ENCODE measurements at regions not wholly inside any gene's neighbourhood (a gene's known extent, or its start where the extent isn't known, plus 50 kb on each side); places are given as distances from the start of the nearest gene placed in this dataset.
"Not testable (repeated sequence)": the region's sequence is repeated elsewhere in the genome, so short reads cannot be mapped to it uniquely, and the experiment has no call there.

DNA sequence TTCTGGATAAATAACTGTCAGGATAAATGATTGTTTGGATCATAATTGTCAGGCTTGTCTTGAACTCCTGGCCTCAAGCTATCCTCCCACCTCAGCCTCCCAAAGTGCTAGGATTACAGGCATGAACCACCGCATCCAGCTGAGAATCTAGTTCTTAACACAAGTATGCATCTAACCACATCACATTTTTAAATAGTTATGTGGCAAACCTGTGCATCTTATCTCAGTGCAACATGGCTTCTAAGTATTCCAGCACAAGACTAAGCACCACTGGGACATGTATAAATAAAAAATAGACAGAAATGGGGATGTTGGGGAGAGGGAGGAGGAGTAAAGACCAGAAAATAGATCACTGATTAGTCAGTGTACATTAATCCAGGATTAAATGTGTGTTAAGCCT, 74.7 kb upstream of the TBL1X start:
- no peak for DNase-seq

DNA sequence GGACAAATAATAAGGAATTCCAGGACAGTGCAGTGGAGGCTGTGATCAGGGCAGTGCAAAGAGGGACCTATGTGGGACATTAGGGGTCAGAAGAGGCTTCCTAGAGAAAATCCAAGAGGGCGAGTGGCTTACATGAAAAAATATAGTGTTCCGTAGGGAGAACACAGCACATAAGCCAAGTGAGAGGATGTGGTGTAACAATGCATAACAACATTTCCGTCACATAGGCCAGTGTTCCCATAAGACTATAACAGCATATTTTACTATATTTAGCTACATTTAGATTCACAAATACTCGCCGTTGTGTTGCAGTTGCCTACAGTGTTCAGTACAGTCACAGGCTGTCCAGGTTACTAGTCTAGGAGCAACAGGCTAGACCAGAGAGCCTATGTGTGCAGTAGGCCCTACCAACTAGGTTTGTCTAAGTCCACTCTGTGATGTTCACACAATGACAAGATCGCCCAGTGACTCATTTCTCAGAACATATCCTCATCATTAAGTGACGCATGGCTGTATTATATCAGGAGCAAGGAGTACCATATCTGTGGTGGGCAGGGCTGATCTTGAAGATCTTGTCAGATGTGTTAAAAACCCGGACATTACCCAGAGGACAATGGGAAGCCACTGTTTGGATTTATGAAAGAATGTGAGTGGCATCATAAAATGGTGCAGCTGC, 74.0 kb upstream of the TBL1X start:
- DNase-seq: no peak

DNA sequence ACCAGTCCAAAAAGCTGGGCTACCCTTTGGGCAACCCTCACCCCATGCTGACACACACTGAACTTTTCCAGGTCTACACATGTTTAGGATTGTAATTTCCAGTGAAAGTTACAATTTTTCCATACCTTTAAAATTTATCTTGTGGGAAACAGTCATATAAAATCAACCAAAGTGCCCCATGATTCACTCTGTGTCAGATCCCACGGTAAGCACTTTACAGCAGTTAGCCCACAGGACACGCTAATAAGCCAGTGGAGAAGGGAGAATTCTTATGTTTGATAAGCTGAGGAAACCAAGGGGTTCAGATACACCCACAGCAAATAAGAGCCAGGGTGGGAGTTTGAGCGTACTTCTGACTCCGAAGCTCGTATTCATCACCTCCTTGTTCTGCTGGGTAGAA, 72.4 kb upstream of the TBL1X start:
- no peak for DNase-seq

DNA sequence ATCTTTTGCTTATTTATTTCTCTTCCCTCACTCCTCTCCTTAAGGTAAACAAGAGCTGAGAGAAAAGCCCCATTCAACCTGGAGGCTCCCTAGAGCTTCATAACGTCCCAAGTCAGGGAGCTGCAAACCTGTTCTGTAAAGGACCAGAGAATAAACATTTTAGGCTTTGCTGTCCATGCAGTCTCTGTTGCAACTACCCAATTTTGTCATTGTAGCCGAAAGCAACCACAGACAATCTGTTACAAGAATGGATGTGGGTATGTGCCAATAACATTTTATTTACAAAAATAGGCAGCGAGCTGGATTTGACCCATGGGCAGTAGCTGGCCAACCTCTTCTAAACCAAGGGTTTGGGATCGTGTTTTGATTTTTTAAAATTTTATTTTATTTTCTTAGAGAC, 71.3 kb upstream of the TBL1X start:
- DNase-seq: no peak

DNA sequence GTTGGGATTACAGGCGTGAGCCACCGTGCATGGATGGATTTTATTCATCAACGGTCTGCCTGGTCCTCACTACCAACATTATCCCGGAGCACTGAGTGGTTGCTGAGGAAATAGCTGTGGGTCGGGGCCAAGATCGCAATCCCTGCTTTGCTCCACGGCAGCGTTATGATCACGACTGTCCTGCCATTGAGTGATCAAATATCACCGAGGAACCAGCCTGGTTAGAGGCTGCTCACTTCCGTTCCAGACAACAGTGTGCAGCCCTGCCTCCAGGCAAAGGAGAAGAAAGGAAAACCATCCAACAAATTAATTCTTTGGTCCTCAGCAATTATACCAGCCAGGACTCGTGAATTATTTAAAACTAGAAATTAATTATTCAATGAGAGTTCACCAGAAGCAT, 70.6 kb upstream of the TBL1X start:
- DNase-seq: no peak

DNA sequence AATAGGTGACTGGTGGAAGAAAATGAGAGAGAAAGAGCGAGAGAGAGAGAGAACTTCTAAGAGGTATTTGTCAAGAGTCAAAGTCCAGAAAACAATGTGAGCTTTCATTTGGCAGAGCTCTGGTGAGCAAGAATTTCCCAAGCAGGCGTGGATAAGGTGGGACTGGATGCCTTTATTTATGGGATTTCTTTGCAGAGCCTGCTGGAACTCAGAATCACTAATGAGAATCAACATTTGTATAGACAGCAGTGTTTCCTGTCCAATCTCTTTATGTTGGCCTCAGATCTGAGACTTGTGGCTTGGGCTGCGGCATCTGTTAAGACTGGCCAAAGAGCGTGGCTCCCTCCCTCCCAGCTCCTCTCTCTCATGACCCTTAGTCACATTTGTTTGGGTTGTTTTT, 67.9 kb upstream of the TBL1X start:
- DNase-seq: no peak

DNA sequence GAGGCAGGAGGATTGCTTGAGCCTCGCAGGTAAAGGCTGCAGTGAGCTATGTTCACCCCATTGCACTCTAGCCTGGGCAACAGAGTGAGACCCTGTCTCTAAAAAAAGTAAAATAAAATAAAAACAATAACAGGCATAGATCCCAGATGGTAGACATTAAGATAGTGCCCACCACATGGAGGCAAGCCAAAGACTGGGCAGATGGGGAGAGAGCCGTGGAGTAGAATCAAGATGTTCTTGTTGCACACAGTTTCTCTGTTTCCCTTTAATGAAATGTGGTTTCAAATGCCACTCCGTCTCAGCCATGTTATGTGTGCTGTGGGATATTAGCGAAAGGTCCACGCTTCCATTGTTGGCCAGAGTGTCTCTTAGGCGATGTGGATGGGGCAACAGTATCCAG, 63.8 kb upstream of the TBL1X start:
- DNase-seq: no peak

DNA sequence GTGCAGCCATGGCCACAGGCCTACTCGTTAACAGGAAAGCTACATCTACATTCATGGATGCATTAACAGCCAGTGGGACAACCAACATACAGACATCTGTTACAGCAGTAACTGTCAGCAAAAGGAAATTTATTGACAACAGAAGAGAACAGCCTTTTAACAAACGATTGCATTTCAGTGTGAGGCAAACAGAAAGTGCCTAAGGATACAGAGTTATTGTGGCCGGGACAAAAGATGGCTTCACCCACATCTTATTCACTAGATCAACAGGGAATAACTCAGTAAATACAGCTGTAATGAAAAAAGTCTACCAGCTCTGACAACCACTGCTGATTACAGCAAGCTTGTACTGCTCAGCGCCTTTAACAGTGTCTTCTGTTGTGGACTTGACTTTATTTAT, 61.5 kb upstream of the TBL1X start:
- no peak for DNase-seq

DNA sequence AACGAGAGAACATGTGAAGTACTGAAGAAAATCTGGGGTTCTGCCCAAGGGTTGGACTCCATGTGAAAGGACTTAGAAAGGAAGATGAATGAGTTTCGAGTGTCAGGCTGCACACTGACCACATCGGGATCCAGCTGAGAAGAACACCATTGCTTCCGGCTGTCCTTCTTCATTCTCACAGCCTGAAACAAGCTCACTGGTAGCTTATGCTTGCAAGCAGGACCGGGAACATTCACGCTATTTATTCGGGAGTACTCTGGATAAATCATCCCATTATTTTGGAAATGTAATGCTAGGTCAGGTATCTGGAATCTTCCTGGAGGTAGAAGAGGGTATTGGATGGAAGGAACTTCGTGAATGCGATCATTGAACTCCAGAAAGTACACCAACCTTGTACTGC, 59.2 kb upstream of the TBL1X start:
- DNase-seq: not testable (repeated sequence)

DNA sequence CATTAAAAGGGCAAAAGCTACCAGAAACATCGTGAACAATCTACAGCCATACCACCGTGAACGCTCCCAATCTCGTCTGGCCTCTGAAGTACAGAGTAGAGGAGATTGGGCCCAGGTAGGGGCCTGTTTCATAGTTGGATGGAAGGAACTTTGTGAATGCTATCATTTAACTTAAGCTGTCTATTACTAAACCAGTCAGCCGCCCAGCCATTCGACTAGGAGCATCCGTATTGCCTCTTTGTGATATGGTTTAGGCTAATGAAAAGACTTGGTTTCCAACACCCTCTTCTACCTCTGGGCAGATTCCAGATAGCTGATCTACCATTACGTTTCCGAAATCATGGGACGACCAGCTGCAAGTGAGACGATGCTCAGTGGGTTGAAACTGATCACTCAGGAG, 54.0 kb upstream of the TBL1X start:
- DNase-seq: not testable (repeated sequence)

DNA sequence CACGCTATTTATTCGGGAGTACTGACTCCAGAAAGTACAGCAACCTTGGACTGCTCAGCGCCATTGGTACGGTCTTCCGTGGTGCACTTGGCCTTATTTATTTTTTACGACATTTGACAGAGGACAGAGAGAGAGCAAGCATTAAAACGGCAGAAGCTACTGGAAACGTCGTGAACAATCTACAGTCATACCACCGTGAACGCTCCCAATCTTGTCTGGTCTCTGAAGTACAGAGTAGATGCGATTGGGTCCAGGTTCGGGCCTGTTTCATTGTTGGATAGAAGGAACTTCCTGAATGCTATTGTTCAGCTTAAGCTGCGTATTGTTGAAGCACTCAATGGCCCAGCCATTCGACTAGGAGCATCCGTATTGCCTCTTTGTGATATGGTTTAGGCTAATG, 53.2 kb upstream of the TBL1X start:
- DNase-seq: not testable (repeated sequence)

DNA sequence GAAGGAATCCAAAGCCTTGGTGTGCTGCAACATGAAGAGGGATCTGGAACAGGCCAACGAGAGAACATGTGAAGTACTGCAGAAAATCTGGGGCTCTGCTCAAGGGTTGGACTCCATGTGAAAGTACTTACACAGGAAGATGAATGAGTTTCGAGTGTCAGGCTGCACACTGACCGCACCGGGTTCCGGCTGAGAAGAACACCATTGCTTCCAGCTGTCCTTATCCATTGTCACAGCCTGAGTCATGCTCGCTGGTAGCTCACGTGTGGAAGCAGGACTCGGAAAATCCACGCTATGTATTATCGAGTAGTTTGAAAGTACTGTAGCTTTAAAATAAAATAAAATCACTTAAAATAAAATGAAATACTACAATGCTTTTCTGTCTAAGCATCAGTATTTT, 50.4 kb upstream of the TBL1X start:
- no peak for DNase-seq

Measured in NCI-H345 (cell line).